Astrocyte of the spinal cord (primary cell): ENCODE measurements at regions not wholly inside any gene's neighbourhood (a gene's known extent, or its start where the extent isn't known, plus 50 kb on each side); places are given as distances from the start of the nearest gene placed in this dataset.

Experiments used
- DNase-seq: peaks from one replicate; pipeline ENCODE4 v3.0.0; 2011; ENCODE audit warnings: low read depth, low spot score
- H3K4me3 ChIP-seq: 2 replicates; pipeline ENCODE4 v1.5.1; 2011; ENCODE audit warnings: low read depth, mild to moderate bottlenecking, low read length, moderate library complexity
- CTCF ChIP-seq: IDR thresholded peaks from 2 replicates; pipeline ENCODE4 v1.5.1; 2012; ENCODE audit warnings: low read depth, mild to moderate bottlenecking, low read length, inconsistent platforms
- in situ Hi-C: cut with HindIII; loops from 2 replicates; pipeline ENCODE4 v1.10.0; 2017; ENCODE audit warnings: low sequenced_read_pairs

- peak; percentile 28 for DNase-seq
- TF ChIP-seq CTCF, result no peak
- no peak overlapping the region for H3K4me3 ChIP-seq
- in situ Hi-C loops, result no loop called here
Measured at GRCh38 chr2:237253046-237253702, 160.8 kb downstream of the COL6A3 start.

- DNase-seq, result peak; percentile 83
- in situ Hi-C loops, result no loop called here
- no peak overlapping the region for H3K4me3 ChIP-seq
- no peak for TF ChIP-seq CTCF
Measured at GRCh38 chr2:237254369-237254861, 159.5 kb downstream of the COL6A3 start.

GRCh38 chr2:237254911-237255578 is 158.9 kb downstream of the COL6A3 start:
- peak; percentile 89 for DNase-seq
- in situ Hi-C loops, result no loop called here
- TF ChIP-seq CTCF, result no peak
- H3K4me3 ChIP-seq, result no peak overlapping the region

GRCh38 chr2:237256887-237257286 is 157.1 kb downstream of the COL6A3 start:
- in situ Hi-C loops, result no loop called here
- DNase-seq, result peak; percentile 65
- TF ChIP-seq CTCF, result no peak
- H3K4me3 ChIP-seq, result no peak overlapping the region

- no peak for TF ChIP-seq CTCF
- DNase-seq, result peak; percentile 29
- in situ Hi-C loops, result no loop called here
- H3K4me3 ChIP-seq, result no peak overlapping the region
Measured at GRCh38 chr2:237257471-237257951, 156.5 kb downstream of the COL6A3 start.

GRCh38 chr2:237258116-237258515 is 155.8 kb downstream of the COL6A3 start:
- no peak overlapping the region for H3K4me3 ChIP-seq
- in situ Hi-C loops, result no loop called here
- peak; percentile 37 for DNase-seq
- TF ChIP-seq CTCF, result peak; percentile 20
